SU-DHL-6 (cell line): ENCODE measurements at regions not wholly inside any gene's neighbourhood (a gene's known extent, or its start where the extent isn't known, plus 50 kb on each side); places are given as distances from the start of the nearest gene placed in this dataset.

ENCODE experiments used
- H2AFZ ChIP-seq: fragments of 200-600 bp; sonication (generic); 2 replicates; pipeline ENCODE4 v1.6.1; 2014; ENCODE audit warnings: low read depth, mild to moderate bottlenecking, moderate library complexity, mixed read lengths, antibody characterized with exemption, low read length; ENCODE audit not compliant: severe bottlenecking
- H3F3A ChIP-seq: fragments of 200-600 bp; shearing (Covaris generic); 2 replicates; pipeline ENCODE4 v1.6.0; 2016; ENCODE audit warnings: antibody characterized with exemption, mild to moderate bottlenecking; ENCODE audit not compliant: insufficient read depth
- H3K27ac ChIP-seq: fragments of 200-600 bp; sonication (generic); 2 replicates; pipeline ENCODE4 v1.5.1; 2016; ENCODE audit warnings: low read depth, mild to moderate bottlenecking, low read length, moderate library complexity, mixed read lengths
- H3K27me3 ChIP-seq: fragments of 200-600 bp; sonication (generic), shearing (Covaris generic); 2 replicates; pipeline ENCODE4 v1.6.0; 2014; ENCODE audit warnings: mild to moderate bottlenecking, low read length
- H3K36me3 ChIP-seq: fragments of 200-600 bp; sonication (generic); 2 replicates; pipeline ENCODE4 v1.6.1; 2014; ENCODE audit warnings: mild to moderate bottlenecking, low read length, mixed read lengths
- H3K4me2 ChIP-seq: fragments of 300-600, 200-600 bp; shearing (Covaris generic), sonication (generic); 2 replicates; pipeline ENCODE4 v1.6.0; 2014; ENCODE audit warnings: low read length, low read depth, mild to moderate bottlenecking; ENCODE audit not compliant: poor library complexity, severe bottlenecking
- H3K4me3 ChIP-seq: fragments of 200-600 bp; sonication (generic); 2 replicates; pipeline ENCODE4 v1.5.1; 2014; ENCODE audit warnings: antibody characterized with exemption, low read length, mild to moderate bottlenecking, mixed read lengths; ENCODE audit not compliant: insufficient read depth, poor library complexity, severe bottlenecking
- H3K79me2 ChIP-seq: fragments of 200-600 bp; sonication (generic); 2 replicates; pipeline ENCODE4 v1.6.1; 2014; ENCODE audit warnings: mild to moderate bottlenecking, low read length, moderate library complexity; ENCODE audit not compliant: insufficient read depth
- H3K9ac ChIP-seq: fragments of 200-600 bp; sonication (generic); 2 replicates; pipeline ENCODE4 v1.7.0; 2014; ENCODE audit warnings: mild to moderate bottlenecking, low read length
- H3K9me2 ChIP-seq: fragments of 200-600 bp; sonication (generic); replicated peaks from 2 replicates; pipeline ENCODE4 v1.6.1; 2014; ENCODE audit warnings: low read length; ENCODE audit not compliant: insufficient read depth
- H3K9me3 ChIP-seq: fragments of 200-600 bp; sonication (generic); 2 replicates; pipeline ENCODE4 v1.6.1; 2014; ENCODE audit warnings: low read length, mixed read lengths; ENCODE audit not compliant: insufficient read depth
- H4K20me1 ChIP-seq: fragments of 200-600 bp; sonication (generic); 2 replicates; pipeline ENCODE4 v1.6.1; 2014; ENCODE audit warnings: low read depth, mild to moderate bottlenecking, antibody characterized with exemption, low read length, moderate library complexity, mixed read lengths
- CTCF ChIP-seq: fragments of 200-600 bp; sonication (generic); IDR thresholded peaks from one replicate; pipeline ENCODE4 v1.5.1; 2017; ENCODE audit warnings: antibody characterized with exemption, mild to moderate bottlenecking, low read length, moderate library complexity; ENCODE audit not compliant: insufficient read depth, poor library complexity, severe bottlenecking
- EZH2phosphoT487 ChIP-seq: fragments of 200-600 bp; sonication (generic), shearing (Covaris generic); conservative IDR thresholded peaks from 2 replicates; pipeline ENCODE4 v1.6.1; 2018; ENCODE audit warnings: mild to moderate bottlenecking, antibody characterized with exemption, low read length, moderate library complexity, mixed read lengths

GRCh38 chr21:20856926-20857325 is 141.3 kb upstream of the NCAM2 start:
- H3K27ac ChIP-seq, result no peak overlapping the region
- H3K9ac ChIP-seq, result no peak overlapping the region
- no peaks in the 10 kb centered on the region for H3K79me2 ChIP-seq
- no peaks in the 10 kb centered on the region for H3F3A ChIP-seq
- TF ChIP-seq EZH2phosphoT487, result no peak
- no peak for TF ChIP-seq CTCF
- H3K36me3 ChIP-seq, result no peaks in the 10 kb centered on the region
- no peaks in the 10 kb centered on the region for H4K20me1 ChIP-seq
- H3K27me3 ChIP-seq, result no peaks in the 10 kb centered on the region
- no peaks in the 10 kb centered on the region for H3K9me3 ChIP-seq
- no peaks in the 10 kb centered on the region for H3K9me2 ChIP-seq
- H3K4me3 ChIP-seq, result no peak overlapping the region
- H2AFZ ChIP-seq, result peak overlapping the region; percentile 83
- no peak overlapping the region for H3K4me2 ChIP-seq

- Histone ChIP-seq H3K9me3 (no peaks in the 10 kb centered on the region), H3K27ac (no peak overlapping the region), H3K9ac (no peak overlapping the region), H3K4me3 (no peak overlapping the region), H3F3A (no peaks in the 10 kb centered on the region), H3K36me3 (no peaks in the 10 kb centered on the region), H4K20me1 (no peaks in the 10 kb centered on the region), H3K9me2 (no peaks in the 10 kb centered on the region), H3K79me2 (no peaks in the 10 kb centered on the region), H2AFZ (peak overlapping the region; percentile 12), H3K4me2 (no peak overlapping the region), H3K27me3 (no peaks in the 10 kb centered on the region)
- TF ChIP-seq EZH2phosphoT487 (no peak), CTCF (no peak)
Observed at GRCh38 chr21:20874202-20874601, 124.0 kb upstream of the NCAM2 start.

GRCh38 chr21:20875742-20876141 is 122.5 kb upstream of the NCAM2 start:
- Histone ChIP-seq H2AFZ (no peak overlapping the region), H4K20me1 (no peaks in the 10 kb centered on the region), H3K36me3 (no peaks in the 10 kb centered on the region), H3K27ac (no peak overlapping the region), H3K4me2 (no peak overlapping the region), H3K4me3 (no peak overlapping the region), H3K9me3 (no peaks in the 10 kb centered on the region), H3K9ac (no peak overlapping the region), H3F3A (no peaks in the 10 kb centered on the region), H3K79me2 (no peaks in the 10 kb centered on the region), H3K9me2 (no peaks in the 10 kb centered on the region), H3K27me3 (no peaks in the 10 kb centered on the region)
- TF ChIP-seq EZH2phosphoT487, result no peak
- TF ChIP-seq CTCF, result no peak
